ENCODE measurements at regions not wholly inside any gene's neighbourhood (a gene's known extent, or its start where the extent isn't known, plus 50 kb on each side); places are given as distances from the start of the nearest gene placed in this dataset.

DNA sequence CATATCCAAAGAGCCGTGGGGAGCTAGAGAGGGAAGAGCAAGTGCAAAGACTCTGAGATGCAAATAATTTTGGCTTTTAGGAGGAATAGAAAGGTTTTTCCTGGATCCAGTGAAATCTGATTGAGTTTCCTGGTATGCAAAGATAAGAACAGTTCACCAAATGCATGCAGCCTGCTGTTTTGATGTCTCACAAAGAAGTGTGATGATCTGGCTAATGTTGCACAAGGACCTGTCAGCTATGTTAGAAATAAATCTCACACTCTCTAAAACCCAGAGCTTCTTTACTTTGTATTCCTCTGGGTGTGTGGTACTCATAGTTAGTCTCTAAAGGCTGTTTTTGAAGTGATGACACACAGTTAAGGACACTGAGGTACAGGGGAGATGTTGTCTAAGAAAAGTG is 321.4 kb downstream of the AACS start:
- Histone ChIP-seq H2BK15ac (ENCODE audit: low read length) (no peak overlapping the region), H2BK12ac (ENCODE audit: low read depth, low read length) (no peak overlapping the region), H2AK5ac (ENCODE audit: low read depth, low read length) (no peak overlapping the region), H4K8ac (ENCODE audit: extremely low read depth, insufficient read depth, low read length) (no peak overlapping the region), H3K14ac (ENCODE audit: insufficient read length) (no peak overlapping the region), H2AFZ (ENCODE audit: low read length) (no peak overlapping the region), H3K9ac (replicated peaks in 1 of 4; ENCODE audit: extremely low read depth in 1 of 4, low read depth in 3 of 4, low read length in 3 of 4) (no peak overlapping the region), H3K9me3 (ENCODE audit: insufficient read depth in 2 of 2, low read depth in 1 of 2, low read length in 1 of 2) (no peaks in the 10 kb centered on the region), H3K18ac (ENCODE audit: extremely low read depth, low read length) (no peak overlapping the region), H2BK20ac (ENCODE audit: low read length) (no peak overlapping the region), H2BK120ac (replicated peaks; ENCODE audit: low read depth, low read length) (no peak overlapping the region), H3K4ac (replicated peaks; ENCODE audit: insufficient read length, low read depth, low read length) (no peak overlapping the region), H3K56ac (replicated peaks; ENCODE audit: insufficient read length, low read depth, low read length) (no peak overlapping the region), H3K27me3 (replicated peaks in 1 of 4; ENCODE audit: control insufficient read depth in 3 of 4, extremely low read depth in 1 of 4, insufficient read depth in 3 of 4, low read length in 3 of 4) (no peaks in the 10 kb centered on the region), H3K4me2 (ENCODE audit: insufficient read depth in 1 of 2, low read depth in 2 of 2, low read length in 2 of 2) (no peak overlapping the region), H3K23me2 (ENCODE audit: low read depth, low read length) (no peaks in the 10 kb centered on the region), H4K91ac (replicated peaks; ENCODE audit: insufficient read length, low read length) (no peak overlapping the region), H4K20me1 (replicated peaks in 1 of 2; ENCODE audit: control insufficient read depth in 1 of 2, insufficient read depth in 2 of 2, low read length in 2 of 2) (peaks cover under 1 to 3% of the 10 kb centered on the region in 2 experiments), H3K27ac (ENCODE audit: low read depth, low read length) (no peak overlapping the region), H4K5ac (ENCODE audit: insufficient read length, low read depth, low read length) (no peak overlapping the region), H2BK5ac (ENCODE audit: low read depth, low read length) (no peak overlapping the region), H3K79me2 (ENCODE audit: control insufficient read depth in 1 of 2, insufficient read depth in 2 of 2, low read length in 2 of 2) (no peaks in the 10 kb centered on the region), H3K4me1 (replicated peaks in 1 of 4; ENCODE audit: control insufficient read depth in 3 of 4, insufficient read depth in 4 of 4, low read length in 3 of 4) (no peaks in the 10 kb centered on the region), H3K23ac (ENCODE audit: insufficient read length) (no peak overlapping the region), H3K79me1 (ENCODE audit: low read depth, low read length) (no peaks in the 10 kb centered on the region; the same call in none of the 2 replicates), H3K36me3 (ENCODE audit: control insufficient read depth in 2 of 4, insufficient read depth in 4 of 4, low read length in 3 of 4) (no peaks in the 10 kb centered on the region; a peak in 1 of 8 replicates), H3K4me3 (ENCODE audit: extremely low read depth in 1 of 4, insufficient read depth in 2 of 4, low read depth in 3 of 4, low read length in 4 of 4) (no peak overlapping the region)
- DNase-seq (ENCODE audit: low read depth in 1 of 2, low spot score in 2 of 2) (no peak), FAIRE-seq (no peak)
- CTCF ChIA-PET (ENCODE audit: partially characterized antibody), result interaction anchor here (1.0 to 1.5 kb wide), 3 partner anchors 12 to 132 kb away, joined by 3 to 5 read pairs (median 4); no protein-coding TSS in a partner anchor
- 71% methylated on average over 1 of the region's 1 CpG; no CpG with 5 or more reads in 1 of the 2 experiments for WGBS, 2 experiments (ENCODE audit: extremely low coverage in 1 of 2, insufficient coverage in 1 of 2, insufficient read length in 1 of 2, insufficient replicate concordance in 2 of 2, low coverage in 1 of 2, low lambda C conversion rate in 2 of 2, missing lambda C conversion rate in 1 of 2)
- TF ChIP-seq BACH1 (IDR thresholded peaks at IDR 0.05; ENCODE audit: low read length) (no peak), KDM1A (IDR thresholded peaks at IDR 0.05; ENCODE audit: borderline replicate concordance, low read length) (no peak)
- POLR2A ChIA-PET (ENCODE audit: partially characterized antibody), result no interaction called here
